Mammary epithelial cell (primary cell): ENCODE measurements at regions not wholly inside any gene's neighbourhood (a gene's known extent, or its start where the extent isn't known, plus 50 kb on each side); places are given as distances from the start of the nearest gene placed in this dataset.

Experiments used
- EZH2 ChIP-seq: IDR thresholded peaks from 2 replicates; pipeline ENCODE4 v1.6.1; 2012; ENCODE audit warnings: low read length, inconsistent platforms, borderline replicate concordance
- TF ChIP-seq, protein P1 (sequence below), 2 donors: IDR thresholded peaks in 1 of 2; conservative IDR thresholded peaks in 1 of 2; 2 replicates each; pipeline ENCODE4 v1.5.1; 2011 to 2012; ENCODE audit warnings: inconsistent platforms in 2 of 2, low read length in 2 of 2, mild to moderate bottlenecking in 2 of 2, control low read depth in 1 of 2, low read depth in 1 of 2; ENCODE audit not compliant: insufficient read depth in 1 of 2; ENCODE audit errors: extremely low read depth in 1 of 2

DNA sequence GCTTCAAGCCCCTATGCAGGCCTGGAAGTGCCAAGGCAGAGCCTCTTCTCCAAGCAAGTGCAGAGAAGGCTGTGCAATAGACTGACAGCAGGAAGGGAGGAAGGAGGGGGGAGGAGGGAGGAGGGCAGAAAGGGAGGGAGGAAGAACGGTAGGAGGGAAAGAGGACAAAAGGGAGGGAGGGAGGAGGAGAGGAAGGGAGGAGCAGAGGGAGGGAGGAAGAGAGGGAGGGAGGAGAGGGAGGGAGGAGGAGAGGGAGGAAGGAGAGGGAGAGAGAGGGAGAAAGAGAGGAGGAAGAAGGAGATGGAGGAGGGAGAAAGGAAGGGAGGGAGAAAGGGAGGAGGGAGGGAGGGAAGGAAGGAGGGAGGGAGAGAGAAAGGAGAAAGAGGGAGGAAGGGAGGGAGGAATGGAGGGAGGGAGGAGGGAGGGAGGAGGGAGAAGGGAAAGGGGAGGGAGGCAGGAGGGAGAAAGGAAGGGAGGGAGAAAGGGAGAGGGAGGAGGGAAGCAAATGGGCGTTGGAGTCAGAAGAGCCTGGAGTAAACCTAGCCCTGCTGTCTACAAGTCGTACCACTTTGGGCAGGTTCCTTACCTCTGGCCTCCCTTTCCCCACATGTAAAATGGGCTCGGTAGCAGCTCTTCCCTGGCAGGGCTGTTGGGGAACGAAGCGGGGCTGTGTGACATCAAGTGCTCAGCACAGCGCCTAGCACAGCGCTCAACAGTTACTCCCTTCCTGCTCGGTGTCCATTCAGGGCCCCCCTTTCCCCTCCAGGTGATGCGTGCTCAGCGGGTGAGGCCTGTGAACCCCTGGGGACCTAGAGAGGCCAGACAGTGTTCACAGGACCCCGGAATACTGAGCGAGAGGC lies 244.6 kb downstream of the NPHP4 start:
- TF ChIP-seq, protein P1, sequence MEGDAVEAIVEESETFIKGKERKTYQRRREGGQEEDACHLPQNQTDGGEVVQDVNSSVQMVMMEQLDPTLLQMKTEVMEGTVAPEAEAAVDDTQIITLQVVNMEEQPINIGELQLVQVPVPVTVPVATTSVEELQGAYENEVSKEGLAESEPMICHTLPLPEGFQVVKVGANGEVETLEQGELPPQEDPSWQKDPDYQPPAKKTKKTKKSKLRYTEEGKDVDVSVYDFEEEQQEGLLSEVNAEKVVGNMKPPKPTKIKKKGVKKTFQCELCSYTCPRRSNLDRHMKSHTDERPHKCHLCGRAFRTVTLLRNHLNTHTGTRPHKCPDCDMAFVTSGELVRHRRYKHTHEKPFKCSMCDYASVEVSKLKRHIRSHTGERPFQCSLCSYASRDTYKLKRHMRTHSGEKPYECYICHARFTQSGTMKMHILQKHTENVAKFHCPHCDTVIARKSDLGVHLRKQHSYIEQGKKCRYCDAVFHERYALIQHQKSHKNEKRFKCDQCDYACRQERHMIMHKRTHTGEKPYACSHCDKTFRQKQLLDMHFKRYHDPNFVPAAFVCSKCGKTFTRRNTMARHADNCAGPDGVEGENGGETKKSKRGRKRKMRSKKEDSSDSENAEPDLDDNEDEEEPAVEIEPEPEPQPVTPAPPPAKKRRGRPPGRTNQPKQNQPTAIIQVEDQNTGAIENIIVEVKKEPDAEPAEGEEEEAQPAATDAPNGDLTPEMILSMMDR (conservative IDR thresholded peaks at IDR 0.05 in 1 of 2, IDR thresholded peaks at IDR 0.05 in 1 of 2; ENCODE audit: extremely low read depth in 1 of 2, insufficient read depth in 1 of 2, low read depth in 1 of 2, low read length in 2 of 2), result no peak
- no peak for TF ChIP-seq EZH2
